ENCODE measurements at regions not wholly inside any gene's neighbourhood (a gene's known extent, or its start where the extent isn't known, plus 50 kb on each side); places are given as distances from the start of the nearest gene placed in this dataset.

GRCh38 chr16:79823639-79824038 lies 223.1 kb upstream of the MAF start:
- no peak overlapping the region for H3K27ac ChIP-seq (ENCODE audit: insufficient read depth, low read depth, low read length, poor library complexity, severe bottlenecking)

GRCh38 chr16:79821911-79822310 lies 221.4 kb upstream of the MAF start:
- Histone ChIP-seq H3K27me3 (ENCODE audit: control insufficient read depth, insufficient read depth, low read length, poor library complexity, severe bottlenecking) (no peaks in the 10 kb centered on the region), H3K4me1 (ENCODE audit: control insufficient read depth, insufficient read depth, low read length) (no peaks in the 10 kb centered on the region), H3K9me3 (ENCODE audit: control insufficient read depth, low read length) (no peaks in the 10 kb centered on the region), H3K36me3 (ENCODE audit: control insufficient read depth, insufficient read depth, low read length) (no peaks in the 10 kb centered on the region), H3K27ac (ENCODE audit: insufficient read depth, low read depth, low read length, poor library complexity, severe bottlenecking) (no peak overlapping the region), H3K4me3 (ENCODE audit: insufficient read depth, low read depth, low read length) (no peak overlapping the region)
- WGBS, 2 experiments: 98% methylated on average over 3 of the region's 3 CpGs

More at GRCh38 chr16:79823639-79824038, 223.1 kb upstream of the MAF start:
- no peaks in the 10 kb centered on the region for H3K4me1 ChIP-seq (ENCODE audit: control insufficient read depth, insufficient read depth, low read length)
- H3K9me3 ChIP-seq (ENCODE audit: control insufficient read depth, low read length): no peaks in the 10 kb centered on the region
- no peak overlapping the region for H3K4me3 ChIP-seq (ENCODE audit: insufficient read depth, low read depth, low read length)
- WGBS, 2 experiments: 89 to 90% methylated on average over 2 of the region's 2 CpGs
- H3K27me3 ChIP-seq (ENCODE audit: control insufficient read depth, insufficient read depth, low read length, poor library complexity, severe bottlenecking): no peaks in the 10 kb centered on the region
- no peaks in the 10 kb centered on the region for H3K36me3 ChIP-seq (ENCODE audit: control insufficient read depth, insufficient read depth, low read length)

GRCh38 chr16:79816081-79816497 lies 215.6 kb upstream of the MAF start:
- Histone ChIP-seq H3K27ac (ENCODE audit: insufficient read depth, low read depth, low read length, poor library complexity, severe bottlenecking) (no peak overlapping the region), H3K27me3 (ENCODE audit: control insufficient read depth, insufficient read depth, low read length, poor library complexity, severe bottlenecking) (no peaks in the 10 kb centered on the region), H3K4me1 (ENCODE audit: control insufficient read depth, insufficient read depth, low read length) (no peaks in the 10 kb centered on the region), H3K4me3 (ENCODE audit: insufficient read depth, low read depth, low read length) (no peak overlapping the region), H3K9me3 (ENCODE audit: control insufficient read depth, low read length) (no peaks in the 10 kb centered on the region), H3K36me3 (ENCODE audit: control insufficient read depth, insufficient read depth, low read length) (no peaks in the 10 kb centered on the region)
- WGBS, 2 experiments: 89 to 92% methylated on average over 4 of the region's 4 CpGs

- no peaks in the 10 kb centered on the region for H3K27me3 ChIP-seq (ENCODE audit: control insufficient read depth, insufficient read depth, low read length, poor library complexity, severe bottlenecking)
- no peaks in the 10 kb centered on the region for H3K4me1 ChIP-seq (ENCODE audit: control insufficient read depth, insufficient read depth, low read length)
- H3K27ac ChIP-seq (ENCODE audit: insufficient read depth, low read depth, low read length, poor library complexity, severe bottlenecking): no peak overlapping the region
- 86 to 94% methylated on average over 2 of the region's 2 CpGs for WGBS, 2 experiments
- no peaks in the 10 kb centered on the region for H3K9me3 ChIP-seq (ENCODE audit: control insufficient read depth, low read length)
- H3K4me3 ChIP-seq (ENCODE audit: insufficient read depth, low read depth, low read length): no peak overlapping the region
- no peaks in the 10 kb centered on the region for H3K36me3 ChIP-seq (ENCODE audit: control insufficient read depth, insufficient read depth, low read length)
Observed at GRCh38 chr16:79815049-79815448, 214.5 kb upstream of the MAF start.

- Histone ChIP-seq H3K4me1 (ENCODE audit: control insufficient read depth, insufficient read depth, low read length) (no peaks in the 10 kb centered on the region), H3K9me3 (ENCODE audit: control insufficient read depth, low read length) (no peaks in the 10 kb centered on the region), H3K27ac (ENCODE audit: insufficient read depth, low read depth, low read length, poor library complexity, severe bottlenecking) (no peak overlapping the region), H3K27me3 (ENCODE audit: control insufficient read depth, insufficient read depth, low read length, poor library complexity, severe bottlenecking) (no peaks in the 10 kb centered on the region), H3K36me3 (ENCODE audit: control insufficient read depth, insufficient read depth, low read length) (no peaks in the 10 kb centered on the region), H3K4me3 (ENCODE audit: insufficient read depth, low read depth, low read length) (no peak overlapping the region)
- 94 to 96% methylated on average over 2 of the region's 2 CpGs for WGBS, 2 experiments
Observed at GRCh38 chr16:79814124-79814523, 213.6 kb upstream of the MAF start.

GRCh38 chr16:79811541-79811940 lies 211.0 kb upstream of the MAF start:
- Histone ChIP-seq H3K4me1 (ENCODE audit: control insufficient read depth, insufficient read depth, low read length) (no peaks in the 10 kb centered on the region), H3K27me3 (ENCODE audit: control insufficient read depth, insufficient read depth, low read length, poor library complexity, severe bottlenecking) (no peaks in the 10 kb centered on the region), H3K36me3 (ENCODE audit: control insufficient read depth, insufficient read depth, low read length) (no peaks in the 10 kb centered on the region), H3K27ac (ENCODE audit: insufficient read depth, low read depth, low read length, poor library complexity, severe bottlenecking) (no peak overlapping the region), H3K4me3 (ENCODE audit: insufficient read depth, low read depth, low read length) (no peak overlapping the region), H3K9me3 (ENCODE audit: control insufficient read depth, low read length) (peaks cover 2% of the 10 kb centered on the region)
- 91 to 92% methylated on average over 2 of the region's 2 CpGs for WGBS, 2 experiments

DNA sequence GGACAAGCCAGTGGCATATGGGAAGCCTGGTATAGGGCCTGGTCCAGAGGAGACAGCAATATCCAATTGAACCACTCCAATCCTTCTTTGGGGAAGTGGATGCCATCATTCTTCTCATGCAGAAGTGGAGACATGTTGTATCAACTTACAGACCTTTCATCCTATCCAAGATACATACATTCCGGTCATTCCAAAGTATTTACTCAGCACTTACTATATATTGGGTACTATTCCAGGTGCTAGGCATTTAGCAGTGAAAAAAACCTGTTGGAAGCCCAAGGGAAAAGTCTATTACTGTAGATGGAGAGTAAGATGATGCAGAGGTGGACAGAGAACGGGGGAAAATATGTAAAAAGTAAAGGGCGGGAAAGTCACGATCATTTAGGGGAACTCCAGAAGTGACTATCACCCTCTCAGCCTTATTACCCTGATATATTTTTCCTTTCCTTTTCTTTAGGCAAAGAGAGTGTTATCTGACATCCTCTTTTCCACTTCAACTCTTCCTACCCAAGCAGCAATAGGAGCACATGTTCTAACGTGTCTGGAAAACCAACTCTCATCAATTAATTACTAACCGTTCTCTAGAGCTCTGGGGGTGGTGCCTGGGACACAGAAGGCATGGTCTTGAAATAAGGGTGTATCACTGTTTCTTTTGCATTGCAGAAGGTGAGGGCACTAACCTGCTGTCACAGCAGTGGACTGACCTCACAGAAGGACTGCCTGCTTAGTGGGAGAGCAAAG lies 210.1 kb upstream of the MAF start:
- Histone ChIP-seq H3K9me3 (ENCODE audit: control insufficient read depth, low read length) (peaks cover 2% of the 10 kb centered on the region), H3K4me1 (ENCODE audit: control insufficient read depth, insufficient read depth, low read length) (no peaks in the 10 kb centered on the region), H3K27ac (ENCODE audit: insufficient read depth, low read depth, low read length, poor library complexity, severe bottlenecking) (no peak overlapping the region), H3K4me3 (ENCODE audit: insufficient read depth, low read depth, low read length) (no peak overlapping the region), H3K36me3 (ENCODE audit: control insufficient read depth, insufficient read depth, low read length) (no peaks in the 10 kb centered on the region), H3K27me3 (ENCODE audit: control insufficient read depth, insufficient read depth, low read length, poor library complexity, severe bottlenecking) (no peaks in the 10 kb centered on the region)
- 93 to 94% methylated on average over 5 to 6 of the region's 6 CpGs for WGBS, 2 experiments

- WGBS, 2 experiments: no CpG with 5 or more reads among the region's 1 CpG
Observed at GRCh38 chr16:79809376-79809775, 208.8 kb upstream of the MAF start.

DNA sequence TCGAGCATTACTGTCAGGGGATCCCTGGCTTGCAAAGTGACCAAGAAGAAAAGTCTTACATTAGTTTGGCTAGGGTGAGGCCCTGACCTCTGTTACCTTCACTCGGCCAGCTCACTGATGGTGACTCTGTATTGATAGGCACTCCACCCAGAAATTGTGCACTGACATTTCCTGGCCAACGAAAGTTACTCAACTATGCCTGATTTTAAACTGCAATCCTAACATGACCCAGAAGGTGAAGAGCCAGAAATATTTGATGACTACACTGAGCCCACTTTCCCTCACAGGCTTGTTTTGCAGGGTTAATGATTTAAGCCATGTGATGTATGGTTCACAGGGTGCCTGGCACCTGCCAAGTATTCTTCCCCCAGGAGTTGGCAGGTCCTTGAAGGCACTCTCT lies 208.2 kb upstream of the MAF start:
- 86 to 88% methylated on average over 3 of the region's 3 CpGs for WGBS, 2 experiments
- peaks cover 2% of the 10 kb centered on the region for H3K9me3 ChIP-seq (ENCODE audit: control insufficient read depth, low read length)
- H3K4me3 ChIP-seq (ENCODE audit: insufficient read depth, low read depth, low read length): no peak overlapping the region
- H3K36me3 ChIP-seq (ENCODE audit: control insufficient read depth, insufficient read depth, low read length): no peaks in the 10 kb centered on the region
- H3K27me3 ChIP-seq (ENCODE audit: control insufficient read depth, insufficient read depth, low read length, poor library complexity, severe bottlenecking): no peaks in the 10 kb centered on the region
- H3K4me1 ChIP-seq (ENCODE audit: control insufficient read depth, insufficient read depth, low read length): no peaks in the 10 kb centered on the region
- H3K27ac ChIP-seq (ENCODE audit: insufficient read depth, low read depth, low read length, poor library complexity, severe bottlenecking): no peak overlapping the region

More at GRCh38 chr16:79809376-79809775, 208.8 kb upstream of the MAF start:
- no peak overlapping the region for H3K27ac ChIP-seq (ENCODE audit: insufficient read depth, low read depth, low read length, poor library complexity, severe bottlenecking)
- H3K36me3 ChIP-seq (ENCODE audit: control insufficient read depth, insufficient read depth, low read length): no peaks in the 10 kb centered on the region
- H3K4me1 ChIP-seq (ENCODE audit: control insufficient read depth, insufficient read depth, low read length): no peaks in the 10 kb centered on the region
- no peaks in the 10 kb centered on the region for H3K27me3 ChIP-seq (ENCODE audit: control insufficient read depth, insufficient read depth, low read length, poor library complexity, severe bottlenecking)
- H3K9me3 ChIP-seq (ENCODE audit: control insufficient read depth, low read length): peaks cover 2% of the 10 kb centered on the region
- H3K4me3 ChIP-seq (ENCODE audit: insufficient read depth, low read depth, low read length): no peak overlapping the region

GRCh38 chr16:79806757-79807156 lies 206.2 kb upstream of the MAF start:
- Histone ChIP-seq H3K27ac (ENCODE audit: insufficient read depth, low read depth, low read length, poor library complexity, severe bottlenecking) (no peak overlapping the region), H3K27me3 (ENCODE audit: control insufficient read depth, insufficient read depth, low read length, poor library complexity, severe bottlenecking) (no peaks in the 10 kb centered on the region), H3K4me1 (ENCODE audit: control insufficient read depth, insufficient read depth, low read length) (no peaks in the 10 kb centered on the region), H3K9me3 (ENCODE audit: control insufficient read depth, low read length) (peaks cover 2% of the 10 kb centered on the region), H3K36me3 (ENCODE audit: control insufficient read depth, insufficient read depth, low read length) (no peaks in the 10 kb centered on the region), H3K4me3 (ENCODE audit: insufficient read depth, low read depth, low read length) (no peak overlapping the region)
- 82 to 94% methylated on average over 3 to 4 of the region's 4 CpGs for WGBS, 2 experiments
